Activated CD4-positive, alpha-beta T cell treated with anti-CD3 and anti-CD28 coated beads for 36 hours (primary cell): ENCODE measurements at regions not wholly inside any gene's neighbourhood (a gene's known extent, or its start where the extent isn't known, plus 50 kb on each side); places are given as distances from the start of the nearest gene placed in this dataset.

Source experiments
- ATAC-seq: fragments of 200-7000 bp; cut with Tn5 transposase; one replicate; pipeline ENCODE4 v1.10.0; 2021; ENCODE audit warnings: mild to moderate bottlenecking, moderate library complexity
- CTCF ChIA-PET: fragments of 350-600 bp; sonication (Branson Sonifier 250); formaldehyde crosslinking; loops from one replicate; lab custom pipeline; 2021; ENCODE audit warnings: antibody characterized with exemption; lab: Charles Lee
- POLR2A ChIA-PET: fragments of 350-600 bp; sonication (Branson Sonifier 250); formaldehyde crosslinking; loops from one replicate; lab custom pipeline; 2021; ENCODE audit warnings: antibody characterized with exemption, inconsistent platforms; lab: Charles Lee
- DNase-seq: peaks from one replicate; pipeline ENCODE4 v3.0.0-alpha.2; 2020
- H3K27ac Mint-ChIP-seq: one replicate; pipeline ENCODE4 v1.8.0; 2021; ENCODE audit warnings: mixed read lengths
- H3K27me3 Mint-ChIP-seq: one replicate; pipeline ENCODE4 v1.8.0; 2021; ENCODE audit warnings: mixed read lengths
- H3K36me3 Mint-ChIP-seq: one replicate; pipeline ENCODE4 v1.8.0; 2021; ENCODE audit warnings: low read depth, mixed read lengths
- H3K4me1 Mint-ChIP-seq: one replicate; pipeline ENCODE4 v1.8.0; 2021; ENCODE audit warnings: mixed read lengths
- H3K4me3 Mint-ChIP-seq: one replicate; pipeline ENCODE4 v1.8.0; 2021; ENCODE audit warnings: mild to moderate bottlenecking, moderate library complexity, mixed read lengths
- H3K9me3 Mint-ChIP-seq: one replicate; pipeline ENCODE4 v1.8.0; 2021; ENCODE audit warnings: low read depth, mixed read lengths
- intact Hi-C, 2 experiments: fragments of 100-400 bp; cut with DNase I in 1 of 2; cut with micrococcal nuclease in 1 of 2; formaldehyde crosslinking; loops; one replicate each; pipeline versions ENCODE4 v1.14.2 to v1.15.1; 2022 to 2024; cut with DNase I, micrococcal nuclease

DNA sequence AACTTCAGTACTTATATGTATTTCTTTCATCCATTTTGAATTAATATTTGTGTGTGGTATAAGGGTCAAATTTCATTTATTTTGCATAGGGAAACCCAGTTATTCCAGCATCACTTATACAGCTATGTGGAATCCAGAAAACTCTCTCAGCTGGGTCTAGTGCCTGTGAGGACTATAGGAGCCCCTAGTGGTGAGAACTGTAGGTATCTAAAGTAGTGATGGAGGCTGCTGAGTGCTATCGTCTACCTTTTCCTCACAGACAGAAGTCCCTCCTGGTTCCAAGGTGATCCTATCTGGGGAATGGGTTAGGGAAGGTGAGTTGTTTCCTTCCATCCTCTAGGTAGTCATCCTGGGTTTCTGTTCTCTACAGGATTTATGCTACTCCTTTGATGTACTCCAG is 352.0 kb upstream of the C1orf87 start:
- intact Hi-C loops = no loop called here
- H3K27ac Mint-ChIP-seq = no peak overlapping the region
- H3K36me3 Mint-ChIP-seq = no peaks in the 10 kb centered on the region
- DNase-seq (no peak), ATAC-seq (no peak)
- ChIA-PET CTCF (interaction anchor here (1.4 kb wide), 1 partner anchor 9 kb away, joined by 5 read pairs; no protein-coding TSS in a partner anchor), POLR2A (no interaction called here)
- no peaks in the 10 kb centered on the region for H3K27me3 Mint-ChIP-seq
- peaks cover 1% of the 10 kb centered on the region for H3K9me3 Mint-ChIP-seq
- H3K4me3 Mint-ChIP-seq = no peak overlapping the region
- H3K4me1 Mint-ChIP-seq = no peaks in the 10 kb centered on the region

DNA sequence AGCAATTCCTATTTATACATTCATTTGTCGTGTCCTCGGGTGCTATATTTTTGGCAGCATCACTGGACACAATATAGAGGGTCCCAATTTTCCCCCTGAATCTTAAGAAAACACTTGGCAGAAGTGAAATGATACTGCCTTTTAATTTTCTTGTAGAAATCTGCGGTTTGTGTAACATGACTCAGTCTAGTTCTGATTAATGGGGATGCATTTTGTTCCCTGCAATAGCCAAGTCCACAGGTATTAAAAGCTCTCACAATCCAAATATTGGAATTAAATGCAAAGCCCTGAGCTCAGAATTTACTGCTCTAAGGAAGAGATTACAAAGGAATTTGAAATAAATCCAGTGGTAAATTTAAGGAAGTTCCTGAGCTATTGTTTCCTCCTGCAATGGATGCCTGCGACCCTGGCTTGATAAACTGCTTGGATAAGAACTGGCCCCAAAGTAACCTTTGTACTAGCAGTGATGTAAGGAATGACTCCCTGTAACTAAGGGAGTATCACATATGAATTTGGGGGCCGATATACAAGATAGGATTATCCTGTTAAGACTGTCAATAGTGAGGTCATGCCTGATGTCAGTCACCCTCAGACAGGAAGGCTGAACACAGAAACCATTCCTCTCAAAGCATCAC is 349.7 kb upstream of the C1orf87 start:
- POLR2A ChIA-PET = no interaction called here
- intact Hi-C loops = no loop called here
- CTCF ChIA-PET = interaction anchor here (0.6 kb wide), 1 partner anchor 1327 kb away, joined by 3 read pairs; no protein-coding TSS in a partner anchor
- no peaks in the 10 kb centered on the region for H3K4me1 Mint-ChIP-seq
- H3K4me3 Mint-ChIP-seq = no peak overlapping the region
- no peaks in the 10 kb centered on the region for H3K27me3 Mint-ChIP-seq
- ATAC-seq (no peak), DNase-seq (no peak)
- H3K9me3 Mint-ChIP-seq = peaks cover 1% of the 10 kb centered on the region
- H3K27ac Mint-ChIP-seq = no peak overlapping the region
- no peaks in the 10 kb centered on the region for H3K36me3 Mint-ChIP-seq

GRCh38 chr1:60421965-60422364 is 348.4 kb upstream of the C1orf87 start:
- CTCF ChIA-PET = interaction anchor here (0.5 kb wide), 1 partner anchor 87 kb away, joined by 5 read pairs; no protein-coding TSS in a partner anchor
- Mint-ChIP-seq H3K4me1 (no peaks in the 10 kb centered on the region), H3K27me3 (no peaks in the 10 kb centered on the region), H3K27ac (no peak overlapping the region), H3K9me3 (peaks cover 1% of the 10 kb centered on the region), H3K36me3 (no peaks in the 10 kb centered on the region), H3K4me3 (no peak overlapping the region)
- intact Hi-C loops = no loop called here
- POLR2A ChIA-PET = no interaction called here
- DNase-seq (no peak), ATAC-seq (no peak)

DNA sequence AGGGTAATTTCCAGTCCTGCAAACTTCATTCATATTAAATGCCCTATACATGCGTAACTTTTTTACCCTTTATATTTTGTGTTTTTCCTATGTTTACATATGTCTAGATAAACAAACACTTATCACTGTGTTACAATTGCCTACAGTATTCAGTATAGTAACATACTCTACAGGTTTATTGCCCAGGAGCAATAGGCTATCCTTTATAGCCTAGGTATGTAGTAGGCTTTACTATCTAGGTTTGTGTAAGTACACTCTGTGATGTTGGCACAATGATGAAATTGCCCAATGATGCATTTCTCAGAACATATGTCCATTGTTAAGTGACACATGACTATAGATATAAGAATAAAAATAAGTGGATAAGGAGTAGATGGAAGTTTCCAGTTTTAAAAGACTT is 345.5 kb upstream of the C1orf87 start:
- ChIA-PET POLR2A (no interaction called here), CTCF (no interaction called here)
- no peak overlapping the region for H3K27ac Mint-ChIP-seq
- no peak for ATAC-seq
- H3K4me1 Mint-ChIP-seq = no peaks in the 10 kb centered on the region
- no peak overlapping the region for H3K4me3 Mint-ChIP-seq
- intact Hi-C loops = no loop called here
- no peak for DNase-seq
- no peaks in the 10 kb centered on the region for H3K36me3 Mint-ChIP-seq
- H3K9me3 Mint-ChIP-seq = peaks cover 1% of the 10 kb centered on the region
- H3K27me3 Mint-ChIP-seq = no peaks in the 10 kb centered on the region

DNA sequence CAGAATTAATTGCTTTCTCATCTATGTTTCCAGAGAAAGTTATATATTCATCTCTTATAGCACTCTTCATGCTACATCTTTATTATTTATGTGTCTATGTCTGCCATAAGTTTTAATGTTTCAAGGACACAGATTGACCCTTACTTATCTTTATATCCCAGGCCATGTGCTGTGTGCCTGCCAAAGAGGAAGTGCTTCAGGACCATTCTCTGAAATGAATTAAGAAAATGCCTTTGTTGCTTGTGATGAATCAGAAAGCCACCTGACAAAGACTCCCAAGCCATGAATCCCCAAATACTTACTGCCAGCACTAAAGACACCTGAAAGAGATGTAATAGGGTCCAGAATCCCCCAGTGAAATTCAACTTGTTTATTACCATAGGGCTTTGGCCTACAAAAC is 342.1 kb upstream of the C1orf87 start:
- ATAC-seq (no peak), DNase-seq (no peak)
- Mint-ChIP-seq H3K9me3 (no peaks in the 10 kb centered on the region), H3K27ac (no peak overlapping the region), H3K4me3 (no peak overlapping the region), H3K27me3 (no peaks in the 10 kb centered on the region), H3K4me1 (no peaks in the 10 kb centered on the region), H3K36me3 (no peaks in the 10 kb centered on the region)
- intact Hi-C loops = no loop called here
- ChIA-PET CTCF (no interaction called here), POLR2A (no interaction called here)

- DNase-seq = no peak
- Mint-ChIP-seq H3K9me3 (no peaks in the 10 kb centered on the region), H3K4me3 (no peak overlapping the region), H3K27ac (no peak overlapping the region), H3K36me3 (no peaks in the 10 kb centered on the region), H3K4me1 (no peaks in the 10 kb centered on the region), H3K27me3 (no peaks in the 10 kb centered on the region)
- intact Hi-C loops = no loop called here
- POLR2A ChIA-PET = no interaction called here
- ATAC-seq = no peak
- CTCF ChIA-PET = interaction anchor here (0.7 kb wide), 1 partner anchor 454 kb away, joined by 3 read pairs; no protein-coding TSS in a partner anchor
Observed at GRCh38 chr1:60413091-60413490, 339.5 kb upstream of the C1orf87 start.

GRCh38 chr1:60411591-60411990 is 338.0 kb upstream of the C1orf87 start:
- Mint-ChIP-seq H3K27me3 (no peaks in the 10 kb centered on the region), H3K4me3 (no peak overlapping the region), H3K36me3 (no peaks in the 10 kb centered on the region), H3K4me1 (no peaks in the 10 kb centered on the region), H3K9me3 (no peaks in the 10 kb centered on the region), H3K27ac (no peak overlapping the region)
- intact Hi-C loops = no loop called here
- ATAC-seq (no peak), DNase-seq (no peak)
- ChIA-PET POLR2A (no interaction called here), CTCF (no interaction called here)

DNA sequence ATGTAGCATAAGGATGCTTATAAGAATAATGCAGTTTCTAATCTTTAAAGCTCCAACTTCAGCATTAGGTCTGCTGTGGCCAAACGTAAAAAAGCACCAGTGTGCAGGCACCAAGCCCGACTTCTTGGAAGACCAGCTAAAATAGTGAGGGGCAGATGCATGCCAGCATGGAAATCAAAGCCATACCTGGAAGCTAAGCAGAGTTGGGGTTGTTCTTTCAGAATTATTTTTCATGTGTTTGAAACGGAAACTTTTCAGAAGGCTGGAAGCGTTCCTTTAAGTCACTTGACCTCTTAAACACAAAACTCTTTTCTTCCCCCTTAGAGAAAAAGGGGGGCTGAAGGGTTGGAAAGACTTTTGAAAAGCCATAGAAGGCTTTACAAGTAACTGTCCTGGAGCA is 329.2 kb upstream of the C1orf87 start:
- Mint-ChIP-seq H3K4me1 (no peaks in the 10 kb centered on the region), H3K4me3 (no peak overlapping the region), H3K9me3 (no peaks in the 10 kb centered on the region), H3K27ac (no peak overlapping the region), H3K27me3 (no peaks in the 10 kb centered on the region), H3K36me3 (no peaks in the 10 kb centered on the region)
- ATAC-seq (no peak), DNase-seq (no peak)
- intact Hi-C loops = loop anchor here in 1 of 2 experiments (10.0 kb wide), 1 partner anchor 58 kb away; no protein-coding TSS in a partner anchor
- ChIA-PET POLR2A (no interaction called here), CTCF (interaction anchor here (0.7 kb wide), 1 partner anchor 14 kb away, joined by 4 read pairs; no protein-coding TSS in a partner anchor)

DNA sequence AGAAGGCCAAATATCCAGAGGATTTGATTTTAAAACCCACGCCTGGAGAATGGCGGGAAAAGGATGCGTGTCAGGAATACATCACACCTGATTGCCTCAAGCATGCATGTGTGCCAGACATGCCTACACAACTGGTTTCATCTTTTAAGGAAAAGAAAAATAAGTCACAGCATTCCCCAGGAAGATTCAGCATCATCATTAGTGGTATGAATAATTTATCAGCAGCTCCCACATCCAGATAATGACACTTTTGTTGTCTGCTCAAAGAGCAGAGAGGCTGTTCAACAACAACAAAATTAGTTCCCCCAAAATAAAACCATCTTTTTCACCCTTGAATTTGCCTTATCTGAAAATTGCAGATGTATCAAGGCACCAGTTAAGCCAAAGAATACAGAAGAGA is 328.6 kb upstream of the C1orf87 start:
- ATAC-seq = no peak
- H3K4me3 Mint-ChIP-seq = no peak overlapping the region
- no peak for DNase-seq

DNA sequence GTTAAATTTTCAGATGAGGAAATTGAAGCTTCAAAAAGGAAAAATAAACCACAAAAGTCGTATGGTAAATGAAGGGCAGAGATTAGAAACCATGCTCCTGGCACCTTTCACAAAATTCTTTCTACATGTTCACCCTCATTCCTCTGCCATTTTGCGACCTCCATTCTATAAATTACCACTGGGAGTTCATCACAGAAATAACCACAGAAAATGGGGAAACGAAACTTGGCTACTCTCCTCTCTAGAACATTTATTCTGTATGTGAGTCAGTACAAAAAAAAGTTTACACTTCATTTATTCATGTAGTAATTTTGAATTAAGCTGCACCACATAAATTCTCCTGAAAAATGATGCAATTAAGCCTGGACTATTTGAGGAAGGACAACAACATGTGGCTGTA is 320.9 kb upstream of the C1orf87 start:
- intact Hi-C loops = no loop called here
- Mint-ChIP-seq H3K4me3 (no peak overlapping the region), H3K4me1 (no peaks in the 10 kb centered on the region), H3K27me3 (no peaks in the 10 kb centered on the region), H3K36me3 (no peaks in the 10 kb centered on the region), H3K27ac (no peak overlapping the region), H3K9me3 (no peaks in the 10 kb centered on the region)
- CTCF ChIA-PET = no interaction called here
- DNase-seq = no peak
- POLR2A ChIA-PET = no interaction called here
- no peak for ATAC-seq

More for the DNA sequence above, 328.6 kb upstream of the C1orf87 start:
- POLR2A ChIA-PET = no interaction called here
- no peaks in the 10 kb centered on the region for H3K27me3 Mint-ChIP-seq
- no peak overlapping the region for H3K27ac Mint-ChIP-seq
- CTCF ChIA-PET = interaction anchor here (0.7 kb wide), 1 partner anchor 14 kb away, joined by 4 read pairs; no protein-coding TSS in a partner anchor
- intact Hi-C loops = loop anchor here in 1 of 2 experiments (10.0 kb wide), 1 partner anchor 57 kb away; no protein-coding TSS in a partner anchor
- H3K9me3 Mint-ChIP-seq = no peaks in the 10 kb centered on the region
- H3K4me1 Mint-ChIP-seq = no peaks in the 10 kb centered on the region
- H3K36me3 Mint-ChIP-seq = no peaks in the 10 kb centered on the region

- Mint-ChIP-seq H3K4me1 (no peaks in the 10 kb centered on the region), H3K4me3 (no peak overlapping the region), H3K36me3 (no peaks in the 10 kb centered on the region), H3K27me3 (no peaks in the 10 kb centered on the region), H3K27ac (no peak overlapping the region), H3K9me3 (no peaks in the 10 kb centered on the region)
- ATAC-seq (no peak), DNase-seq (no peak)
- intact Hi-C loops = no loop called here
- ChIA-PET POLR2A (no interaction called here), CTCF (interaction anchor here (0.6 kb wide), 1 partner anchor 29 kb away, joined by 4 read pairs; no protein-coding TSS in a partner anchor)
Observed at GRCh38 chr1:60390593-60391282, 317.2 kb upstream of the C1orf87 start.
